Calu3 (cell line): ENCODE measurements at regions not wholly inside any gene's neighbourhood (a gene's known extent, or its start where the extent isn't known, plus 50 kb on each side); places are given as distances from the start of the nearest gene placed in this dataset.

Experiments used
- BruUV-seq: library from RNA; stranded (reverse); fragments of 400-500 nt; replicated peaks from 2 replicates; lab custom pipeline; 2021; lab: Mats Ljungman, UMichigan
- CTCF ChIA-PET: fragments of 300-600 bp; sonication (Branson Sonifier 250); formaldehyde crosslinking; loops from one replicate; lab custom pipeline; 2022; ENCODE audit warnings: antibody characterized with exemption; lab: Charles Lee
- DNase-seq: peaks from one replicate; pipeline ENCODE4 v3.0.0; 2022
- H3K27ac Mint-ChIP-seq: one replicate; pipeline ENCODE4 v1.8.0; 2022; ENCODE audit warnings: mixed read lengths; ENCODE audit not compliant: unreplicated experiment
- H3K27me3 Mint-ChIP-seq: one replicate; pipeline ENCODE4 v1.8.0; 2022; ENCODE audit warnings: mixed read lengths; ENCODE audit not compliant: unreplicated experiment
- H3K36me3 Mint-ChIP-seq: one replicate; pipeline ENCODE4 v1.8.0; 2022; ENCODE audit warnings: mild to moderate bottlenecking, moderate library complexity, mixed read lengths; ENCODE audit not compliant: insufficient read depth, unreplicated experiment
- H3K4me1 Mint-ChIP-seq: one replicate; pipeline ENCODE4 v1.8.0; 2022; ENCODE audit warnings: mild to moderate bottlenecking, low read depth, mixed read lengths; ENCODE audit not compliant: unreplicated experiment
- H3K4me3 Mint-ChIP-seq: one replicate; pipeline ENCODE4 v1.8.0; 2022; ENCODE audit warnings: mild to moderate bottlenecking, low read depth, moderate library complexity, mixed read lengths; ENCODE audit not compliant: unreplicated experiment
- H3K9me3 Mint-ChIP-seq: one replicate; pipeline ENCODE4 v1.8.0; 2022; ENCODE audit warnings: low read depth, mixed read lengths; ENCODE audit not compliant: unreplicated experiment
- intact Hi-C: fragments of 100-400 bp; cut with micrococcal nuclease; formaldehyde crosslinking; loops from one replicate; pipeline ENCODE4 v1.10.0; 2022; ENCODE audit not compliant: unreplicated experiment
- TF ChIP-seq, protein P1 (sequence below): fragments of 200-600 bp; IDR thresholded peaks from one replicate; pipeline ENCODE4 v1.8.0; 2022; ENCODE audit warnings: antibody characterized with exemption; ENCODE audit not compliant: unreplicated experiment

DNA sequence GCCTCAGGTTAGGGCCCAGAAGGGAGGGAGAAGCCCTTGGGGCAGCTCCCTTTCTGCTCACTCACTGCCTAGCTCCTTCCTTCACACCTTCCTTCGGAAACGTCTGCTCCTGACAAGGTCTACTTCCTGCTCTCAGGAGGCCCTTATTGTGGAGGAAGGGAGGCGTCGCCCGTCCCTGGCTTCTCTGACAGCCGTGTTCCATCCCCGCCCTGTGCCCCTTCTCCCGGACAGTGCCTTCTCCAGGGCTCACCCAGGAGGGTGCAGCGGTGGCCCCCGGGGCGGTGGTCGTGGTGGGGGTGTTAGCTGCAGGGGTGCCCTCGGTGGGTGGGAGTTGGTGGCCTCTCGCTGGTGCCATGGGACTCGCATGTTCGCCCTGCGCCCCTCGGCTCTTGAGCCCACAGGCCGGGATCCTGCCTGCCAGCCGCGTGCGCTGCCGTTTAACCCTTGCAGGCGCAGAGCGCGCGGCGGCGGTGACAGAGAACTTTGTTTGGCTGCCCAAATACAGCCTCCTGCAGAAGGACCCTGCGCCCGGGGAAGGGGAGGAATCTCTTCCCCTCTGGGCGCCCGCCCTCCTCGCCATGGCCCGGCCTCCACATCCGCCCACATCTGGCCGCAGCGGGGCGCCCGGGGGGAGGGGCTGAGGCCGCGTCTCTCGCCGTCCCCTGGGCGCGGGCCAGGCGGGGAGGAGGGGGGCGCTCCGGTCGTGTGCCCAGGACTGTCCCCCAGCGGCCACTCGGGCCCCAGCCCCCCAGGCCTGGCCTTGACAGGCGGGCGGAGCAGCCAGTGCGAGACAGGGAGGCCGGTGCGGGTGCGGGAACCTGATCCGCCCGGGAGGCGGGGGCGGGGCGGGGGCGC lies 231.9 kb downstream of the SEC14L1 start:
- BruUV-seq: no TSS peak
- H3K4me1 Mint-ChIP-seq: peaks cover 54% of the 10 kb centered on the region
- no peak for DNase-seq
- no peak overlapping the region for H3K27ac Mint-ChIP-seq
- CTCF ChIA-PET: no interaction called here
- no peaks in the 10 kb centered on the region for H3K27me3 Mint-ChIP-seq
- no peak overlapping the region for H3K4me3 Mint-ChIP-seq
- H3K36me3 Mint-ChIP-seq: peaks cover 49% of the 10 kb centered on the region
- intact Hi-C loops: no loop called here
- no peaks in the 10 kb centered on the region for H3K9me3 Mint-ChIP-seq
- TF ChIP-seq, protein P1, sequence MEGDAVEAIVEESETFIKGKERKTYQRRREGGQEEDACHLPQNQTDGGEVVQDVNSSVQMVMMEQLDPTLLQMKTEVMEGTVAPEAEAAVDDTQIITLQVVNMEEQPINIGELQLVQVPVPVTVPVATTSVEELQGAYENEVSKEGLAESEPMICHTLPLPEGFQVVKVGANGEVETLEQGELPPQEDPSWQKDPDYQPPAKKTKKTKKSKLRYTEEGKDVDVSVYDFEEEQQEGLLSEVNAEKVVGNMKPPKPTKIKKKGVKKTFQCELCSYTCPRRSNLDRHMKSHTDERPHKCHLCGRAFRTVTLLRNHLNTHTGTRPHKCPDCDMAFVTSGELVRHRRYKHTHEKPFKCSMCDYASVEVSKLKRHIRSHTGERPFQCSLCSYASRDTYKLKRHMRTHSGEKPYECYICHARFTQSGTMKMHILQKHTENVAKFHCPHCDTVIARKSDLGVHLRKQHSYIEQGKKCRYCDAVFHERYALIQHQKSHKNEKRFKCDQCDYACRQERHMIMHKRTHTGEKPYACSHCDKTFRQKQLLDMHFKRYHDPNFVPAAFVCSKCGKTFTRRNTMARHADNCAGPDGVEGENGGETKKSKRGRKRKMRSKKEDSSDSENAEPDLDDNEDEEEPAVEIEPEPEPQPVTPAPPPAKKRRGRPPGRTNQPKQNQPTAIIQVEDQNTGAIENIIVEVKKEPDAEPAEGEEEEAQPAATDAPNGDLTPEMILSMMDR: no peak

DNA sequence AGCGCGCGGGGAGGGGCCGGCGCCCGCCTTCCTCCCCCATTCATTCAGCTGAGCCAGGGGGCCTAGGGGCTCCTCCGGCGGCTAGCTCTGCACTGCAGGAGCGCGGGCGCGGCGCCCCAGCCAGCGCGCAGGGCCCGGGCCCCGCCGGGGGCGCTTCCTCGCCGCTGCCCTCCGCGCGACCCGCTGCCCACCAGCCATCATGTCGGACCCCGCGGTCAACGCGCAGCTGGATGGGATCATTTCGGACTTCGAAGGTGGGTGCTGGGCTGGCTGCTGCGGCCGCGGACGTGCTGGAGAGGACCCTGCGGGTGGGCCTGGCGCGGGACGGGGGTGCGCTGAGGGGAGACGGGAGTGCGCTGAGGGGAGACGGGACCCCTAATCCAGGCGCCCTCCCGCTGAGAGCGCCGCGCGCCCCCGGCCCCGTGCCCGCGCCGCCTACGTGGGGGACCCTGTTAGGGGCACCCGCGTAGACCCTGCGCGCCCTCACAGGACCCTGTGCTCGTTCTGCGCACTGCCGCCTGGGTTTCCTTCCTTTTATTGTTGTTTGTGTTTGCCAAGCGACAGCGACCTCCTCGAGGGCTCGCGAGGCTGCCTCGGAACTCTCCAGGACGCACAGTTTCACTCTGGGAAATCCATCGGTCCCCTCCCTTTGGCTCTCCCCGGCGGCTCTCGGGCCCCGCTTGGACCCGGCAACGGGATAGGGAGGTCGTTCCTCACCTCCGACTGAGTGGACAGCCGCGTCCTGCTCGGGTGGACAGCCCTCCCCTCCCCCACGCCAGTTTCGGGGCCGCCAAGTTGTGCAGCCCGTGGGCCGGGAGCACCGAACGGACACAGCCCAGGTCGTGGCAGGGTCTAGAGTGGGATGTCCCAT lies 232.8 kb downstream of the SEC14L1 start:
- intact Hi-C loops: no loop called here
- H3K4me1 Mint-ChIP-seq: peaks cover 47% of the 10 kb centered on the region
- DNase-seq: no peak
- H3K4me3 Mint-ChIP-seq: no peak overlapping the region
- H3K27me3 Mint-ChIP-seq: no peaks in the 10 kb centered on the region
- H3K36me3 Mint-ChIP-seq: peaks cover 52% of the 10 kb centered on the region
- no peaks in the 10 kb centered on the region for H3K9me3 Mint-ChIP-seq
- H3K27ac Mint-ChIP-seq: no peak overlapping the region
- TF ChIP-seq, protein P1: no peak
- CTCF ChIA-PET: no interaction called here
- BruUV-seq: no TSS peak

DNA sequence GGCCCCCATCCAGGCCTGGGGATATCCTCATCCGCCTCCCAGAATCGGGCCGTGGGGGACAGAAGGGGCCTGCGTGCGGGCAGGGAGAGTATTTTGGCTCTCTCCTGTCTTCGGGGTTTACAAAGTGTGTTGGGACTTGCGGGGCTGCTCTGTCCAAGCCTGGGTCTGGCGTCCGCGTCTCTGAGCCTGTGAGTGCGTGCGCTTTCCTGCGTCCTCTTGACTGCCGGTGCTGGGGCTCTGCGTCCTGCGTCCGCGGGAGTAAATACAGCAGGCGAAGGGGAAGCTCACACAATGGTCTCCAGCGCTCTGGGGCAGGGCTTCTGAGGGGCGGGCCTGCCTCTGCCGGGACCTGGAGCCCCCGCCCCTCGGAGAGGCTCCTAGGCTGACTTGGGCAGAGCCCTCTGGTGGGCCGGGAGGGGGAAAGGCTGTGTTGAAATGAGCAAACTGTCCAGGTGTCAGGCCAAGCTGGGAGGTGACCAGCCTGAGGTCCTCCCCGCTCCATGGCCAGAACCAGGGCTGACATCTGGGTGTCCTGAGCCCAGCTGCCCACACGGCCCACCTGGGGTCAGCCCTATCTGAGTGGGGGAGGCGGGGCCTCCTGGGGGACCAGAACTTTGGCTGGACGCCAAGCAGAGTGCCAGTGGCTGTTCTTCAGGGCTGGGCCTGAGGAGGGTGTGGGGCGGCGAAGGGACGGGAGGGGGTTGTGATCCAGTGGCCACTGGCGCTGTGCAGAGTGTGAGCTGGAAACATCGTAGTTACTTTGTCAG lies 233.6 kb downstream of the SEC14L1 start:
- CTCF ChIA-PET: no interaction called here
- H3K36me3 Mint-ChIP-seq: peaks cover 53% of the 10 kb centered on the region
- TF ChIP-seq, protein P1: no peak
- no peak overlapping the region for H3K27ac Mint-ChIP-seq
- no peak for DNase-seq
- no TSS peak for BruUV-seq
- H3K9me3 Mint-ChIP-seq: no peaks in the 10 kb centered on the region
- H3K27me3 Mint-ChIP-seq: no peaks in the 10 kb centered on the region
- intact Hi-C loops: no loop called here
- peaks cover 41% of the 10 kb centered on the region for H3K4me1 Mint-ChIP-seq
- no peak overlapping the region for H3K4me3 Mint-ChIP-seq
